ENCODE measurements at regions not wholly inside any gene's neighbourhood (a gene's known extent, or its start where the extent isn't known, plus 50 kb on each side); places are given as distances from the start of the nearest gene placed in this dataset.
"Not testable (repeated sequence)": the region's sequence is repeated elsewhere in the genome, so short reads cannot be mapped to it uniquely, and the experiment has no call there.

DNA sequence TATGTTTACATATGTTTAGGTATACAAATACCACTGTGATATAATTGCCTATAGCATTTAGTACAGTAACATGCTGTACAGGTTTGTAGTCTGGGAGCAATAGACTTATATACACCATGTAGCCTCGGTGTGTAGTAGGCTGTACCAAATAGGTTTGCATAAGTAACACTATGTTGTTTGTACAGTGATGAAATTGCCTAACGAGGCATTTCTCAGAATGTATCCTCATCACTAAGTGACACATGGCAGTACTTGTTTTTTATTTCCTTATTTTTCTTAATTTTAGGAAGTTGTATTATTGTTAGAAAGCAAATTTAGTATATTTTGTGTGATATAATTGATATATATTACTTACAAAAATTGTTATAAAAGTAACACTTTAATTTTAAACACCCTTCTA, 840.9 kb downstream of the LTN1 start:
- no peak for DNase-seq

DNA sequence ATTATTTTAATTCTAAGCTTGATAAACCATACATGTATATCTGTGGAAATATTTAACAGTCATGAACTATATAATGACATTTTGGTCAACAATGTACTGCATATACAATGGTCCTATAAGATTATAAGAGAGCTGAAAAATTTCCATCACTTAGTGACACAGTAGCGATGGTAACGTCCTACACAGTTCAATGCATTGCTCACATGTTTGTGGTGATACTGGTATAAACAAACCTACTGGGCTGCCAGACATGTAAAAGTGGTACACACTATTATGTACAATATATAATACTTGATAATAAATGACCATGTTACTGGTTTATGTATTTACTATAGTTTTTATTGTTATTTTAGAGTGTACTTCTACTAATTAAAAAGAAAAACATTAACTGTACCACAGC, 841.9 kb downstream of the LTN1 start:
- no peak for DNase-seq

GRCh38 chr21:28148400-28149064, 844.1 kb downstream of the LTN1 start:
- DNase-seq, result no peak

- DNase-seq, result no peak
These were observed 848.0 kb downstream of the LTN1 start for GRCh38 chr21:28144653-28145052.

GRCh38 chr21:28144089-28144488, 848.6 kb downstream of the LTN1 start:
- DNase-seq, result no peak

DNA sequence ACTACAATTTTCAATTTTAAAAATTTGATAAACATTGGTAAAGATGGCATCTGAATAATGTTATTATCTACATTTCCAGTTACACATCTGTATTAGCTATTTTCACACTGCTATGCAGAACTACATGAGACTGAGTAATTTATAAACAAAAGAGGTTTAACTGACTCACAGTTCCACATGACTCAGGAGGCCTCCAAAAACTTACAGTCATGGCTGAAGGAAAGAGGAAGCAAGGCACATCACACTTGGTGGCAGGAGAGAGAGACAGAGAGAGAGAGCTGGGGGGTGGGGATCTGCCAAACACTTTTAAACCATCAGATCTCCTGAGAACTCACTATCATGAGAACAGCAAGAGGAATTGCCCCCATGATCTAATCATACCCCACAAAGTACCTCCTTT, 850.0 kb downstream of the LTN1 start:
- no peak for DNase-seq

DNA sequence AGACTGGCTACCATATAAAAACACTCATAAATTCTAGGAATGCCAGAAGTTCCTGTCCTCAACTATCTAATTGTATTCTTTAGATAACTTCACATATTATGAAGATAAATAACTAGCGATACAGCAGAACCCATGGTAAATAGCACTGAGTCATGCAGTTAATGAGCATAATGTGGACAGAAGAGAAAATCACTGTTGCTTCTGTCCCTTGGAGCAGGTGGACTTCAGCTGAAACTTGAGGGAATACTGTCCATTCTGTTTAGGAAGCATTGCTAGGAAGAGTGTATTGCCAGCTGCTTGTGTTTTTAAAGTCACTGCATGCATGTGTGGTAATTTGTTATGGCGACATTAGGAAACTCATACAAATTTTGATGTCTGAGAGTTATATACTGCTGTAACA, 854.4 kb downstream of the LTN1 start:
- no peak for DNase-seq

GRCh38 chr21:28136656-28137255, 855.9 kb downstream of the LTN1 start:
- no peak for DNase-seq

- DNase-seq, result no peak
These were observed 857.0 kb downstream of the LTN1 start for GRCh38 chr21:28135646-28136045.

GRCh38 chr21:28133116-28133515, 859.6 kb downstream of the LTN1 start:
- DNase-seq, result no peak

GRCh38 chr21:28132713-28133112, 860.0 kb downstream of the LTN1 start:
- no peak for DNase-seq

GRCh38 chr21:28127175-28127785, 865.4 kb downstream of the LTN1 start:
- no peak for DNase-seq

- no peak for DNase-seq
These were observed 866.0 kb downstream of the LTN1 start for GRCh38 chr21:28126521-28127174.

- DNase-seq, result no peak
These were observed 868.1 kb downstream of the LTN1 start for GRCh38 chr21:28124541-28124940.

GRCh38 chr21:28118570-28118969, 874.1 kb downstream of the LTN1 start:
- DNase-seq, result no peak

DNA sequence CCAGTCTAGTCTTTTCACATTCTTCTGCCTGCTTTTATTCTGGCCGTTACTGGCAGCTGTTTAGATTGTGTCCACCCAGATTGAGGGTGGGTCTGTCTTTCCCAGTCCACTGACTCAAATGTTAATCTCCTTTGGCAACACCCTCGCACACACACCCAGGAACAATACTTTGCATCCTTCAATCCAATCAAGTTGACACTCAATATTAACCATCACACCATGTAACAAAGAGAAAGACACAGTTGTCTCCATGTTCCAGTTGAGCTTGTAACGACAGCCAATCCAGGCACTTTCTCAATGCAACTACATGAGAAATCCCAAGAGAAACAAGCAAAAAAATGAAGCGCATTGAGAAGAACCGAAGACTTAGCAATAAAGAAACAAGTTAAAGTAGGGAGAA, 877.7 kb downstream of the LTN1 start:
- DNase-seq, result not testable (repeated sequence)

- no peak for DNase-seq
These were observed 879.0 kb downstream of the LTN1 start for GRCh38 chr21:28113718-28114117.

DNA sequence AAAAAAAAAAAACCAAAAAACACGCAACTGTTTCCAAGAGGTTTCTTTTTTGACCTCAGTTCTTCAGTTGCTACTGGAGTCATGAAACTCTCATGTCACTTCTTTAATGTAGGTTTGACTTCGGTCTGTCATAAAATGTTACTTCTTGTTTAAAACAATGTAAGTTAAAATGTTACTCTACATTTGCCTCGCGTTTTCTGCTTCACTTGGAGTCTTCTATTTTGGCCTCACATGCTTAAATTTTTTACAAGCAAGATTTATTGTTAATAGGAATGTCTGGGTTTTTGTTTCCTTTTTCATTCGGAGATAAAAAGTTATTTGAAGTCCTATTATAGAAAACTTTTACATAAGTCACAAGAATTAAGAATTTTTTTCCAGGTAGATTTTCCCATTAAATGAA, 880.2 kb downstream of the LTN1 start:
- no peak for DNase-seq

DNA sequence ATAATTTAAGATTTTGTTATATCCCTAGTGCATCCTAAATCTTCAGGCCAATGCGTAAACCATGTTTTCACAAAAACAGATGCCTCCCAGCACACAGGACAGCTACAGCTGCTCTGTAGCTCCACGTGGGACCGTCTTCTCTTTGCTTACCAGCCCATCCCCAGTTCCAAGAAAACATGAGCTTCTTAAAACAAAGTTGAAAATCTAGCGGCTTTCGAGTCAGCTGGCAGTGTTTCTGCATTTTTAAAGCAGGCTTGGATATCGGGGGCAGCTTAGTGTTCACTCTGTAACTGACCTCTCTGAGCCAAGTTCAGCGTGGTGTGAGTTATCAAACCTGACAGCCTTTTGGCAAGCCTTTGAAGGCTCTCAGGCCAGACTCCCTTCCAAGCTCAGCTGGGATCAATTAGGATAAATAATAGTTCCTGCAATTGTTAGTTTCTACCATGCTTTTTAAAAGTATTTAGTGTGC, 881.5 kb downstream of the LTN1 start:
- DNase-seq, result no peak

- no peak for DNase-seq
These were observed 882.0 kb downstream of the LTN1 start for GRCh38 chr21:28110716-28111115.

DNA sequence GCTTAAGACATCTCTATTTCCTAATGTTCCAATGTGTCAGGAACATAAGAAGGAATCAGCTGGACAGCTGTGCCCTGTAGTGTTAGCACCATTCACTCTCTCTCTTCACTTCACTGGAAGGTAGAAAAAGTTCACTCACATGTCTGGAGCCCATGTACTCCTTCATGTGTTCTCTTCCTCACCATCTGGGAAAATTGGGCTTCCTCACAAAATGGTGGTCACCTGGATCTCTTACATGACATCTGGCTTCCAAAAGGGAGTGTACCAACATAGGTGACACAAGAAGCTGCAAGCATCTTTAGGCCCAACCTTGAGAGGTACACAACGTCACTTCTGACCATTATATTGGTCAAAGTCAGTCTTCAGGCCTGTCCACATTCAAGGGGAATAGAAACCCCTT, 882.6 kb downstream of the LTN1 start:
- DNase-seq, result no peak

GRCh38 chr21:28106370-28106890, 886.2 kb downstream of the LTN1 start:
- no peak for DNase-seq

- no peak for DNase-seq
These were observed 888.3 kb downstream of the LTN1 start for GRCh38 chr21:28104346-28104745.

DNA sequence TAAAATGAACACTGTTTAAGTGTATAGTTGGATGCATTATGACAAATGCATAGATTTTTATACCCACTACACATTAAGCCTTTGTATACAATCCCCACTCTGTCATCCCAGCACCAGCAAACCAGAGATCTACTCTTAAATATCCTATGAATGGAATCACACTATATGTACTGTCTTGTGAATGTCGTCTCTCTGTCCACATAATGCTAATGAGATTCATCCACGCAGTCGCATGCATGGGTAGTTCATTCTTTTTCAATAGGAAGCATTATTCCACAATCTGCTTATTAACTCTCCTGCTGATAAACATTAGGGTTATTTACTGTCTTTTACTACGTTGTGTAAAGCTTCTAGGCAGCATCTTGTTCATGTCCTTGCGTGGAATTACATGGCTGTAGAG, 892.3 kb downstream of the LTN1 start:
- no peak for DNase-seq
